ENCODE measurements at regions not wholly inside any gene's neighbourhood (a gene's known extent, or its start where the extent isn't known, plus 50 kb on each side); places are given as distances from the start of the nearest gene placed in this dataset.
"Not testable (repeated sequence)": the region's sequence is repeated elsewhere in the genome, so short reads cannot be mapped to it uniquely, and the experiment has no call there.

DNA sequence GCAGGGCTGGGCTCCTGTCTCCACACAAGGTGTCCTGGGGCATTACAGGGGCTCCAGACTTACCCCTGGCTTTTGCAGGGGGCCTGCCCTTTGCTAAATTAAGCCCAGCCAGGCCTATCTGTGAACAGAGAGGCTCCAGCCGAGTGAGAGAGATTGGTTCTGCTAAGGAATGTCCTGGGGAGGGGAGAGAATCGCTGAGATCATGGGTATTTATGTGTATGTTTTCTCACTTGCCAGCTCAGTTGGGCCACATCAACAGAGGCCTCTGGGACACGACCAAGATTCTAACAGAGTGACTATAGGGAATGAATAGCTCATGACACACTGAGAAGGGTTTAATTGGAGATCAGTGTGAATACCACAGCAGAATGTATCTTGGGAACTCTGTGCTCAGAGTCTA lies 109.8 kb upstream of the NBPF8 start:
- TF ChIP-seq, protein P1, sequence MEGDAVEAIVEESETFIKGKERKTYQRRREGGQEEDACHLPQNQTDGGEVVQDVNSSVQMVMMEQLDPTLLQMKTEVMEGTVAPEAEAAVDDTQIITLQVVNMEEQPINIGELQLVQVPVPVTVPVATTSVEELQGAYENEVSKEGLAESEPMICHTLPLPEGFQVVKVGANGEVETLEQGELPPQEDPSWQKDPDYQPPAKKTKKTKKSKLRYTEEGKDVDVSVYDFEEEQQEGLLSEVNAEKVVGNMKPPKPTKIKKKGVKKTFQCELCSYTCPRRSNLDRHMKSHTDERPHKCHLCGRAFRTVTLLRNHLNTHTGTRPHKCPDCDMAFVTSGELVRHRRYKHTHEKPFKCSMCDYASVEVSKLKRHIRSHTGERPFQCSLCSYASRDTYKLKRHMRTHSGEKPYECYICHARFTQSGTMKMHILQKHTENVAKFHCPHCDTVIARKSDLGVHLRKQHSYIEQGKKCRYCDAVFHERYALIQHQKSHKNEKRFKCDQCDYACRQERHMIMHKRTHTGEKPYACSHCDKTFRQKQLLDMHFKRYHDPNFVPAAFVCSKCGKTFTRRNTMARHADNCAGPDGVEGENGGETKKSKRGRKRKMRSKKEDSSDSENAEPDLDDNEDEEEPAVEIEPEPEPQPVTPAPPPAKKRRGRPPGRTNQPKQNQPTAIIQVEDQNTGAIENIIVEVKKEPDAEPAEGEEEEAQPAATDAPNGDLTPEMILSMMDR (IDR thresholded peaks at IDR 0.05), result not testable (repeated sequence)
- not testable (repeated sequence) for TF ChIP-seq EP300 (IDR thresholded peaks at IDR 0.05; ENCODE audit: low read depth); POLR2A (IDR thresholded peaks at IDR 0.05); POLR2AphosphoS5 (IDR thresholded peaks at IDR 0.05)
